ENCODE measurements at regions not wholly inside any gene's neighbourhood (a gene's known extent, or its start where the extent isn't known, plus 50 kb on each side); places are given as distances from the start of the nearest gene placed in this dataset.

DNA sequence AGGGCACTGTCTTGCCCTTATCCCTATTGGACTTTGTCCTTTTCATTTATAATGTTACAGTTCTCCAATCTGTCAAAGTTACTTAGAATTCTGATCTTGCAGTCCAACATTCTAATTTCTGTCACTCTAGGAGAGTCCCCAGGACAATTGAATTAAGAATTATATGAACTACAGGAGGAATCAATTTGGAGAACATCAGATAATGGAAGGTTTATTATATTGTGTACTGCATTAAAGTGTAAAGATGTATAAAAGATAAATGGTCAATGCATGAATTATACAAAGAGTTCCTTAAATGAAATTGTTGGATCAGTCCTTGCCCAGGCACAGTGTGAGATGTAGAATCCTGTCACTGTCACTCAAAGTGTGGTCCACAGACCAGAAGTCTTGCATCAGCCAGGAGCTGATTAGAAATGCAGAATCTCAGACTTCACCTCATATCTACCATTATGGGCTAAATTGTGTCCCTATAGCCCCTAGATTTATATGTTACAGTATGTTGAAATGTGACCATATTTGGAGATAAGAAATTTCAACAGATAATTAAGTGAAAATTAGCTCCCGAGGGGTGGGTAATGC lies 145.5 kb downstream of the BTBD3 start:
- Histone ChIP-seq H3K9me2 (replicated peaks; ENCODE audit: insufficient read depth, low read length) (no peaks in the 10 kb centered on the region), H2AFZ (ENCODE audit: low read depth, low read length, severe bottlenecking) (no peak overlapping the region), H3K27me3 (ENCODE audit: low read length) (no peaks in the 10 kb centered on the region), H3K9me3 (ENCODE audit: insufficient read depth, low read length) (peaks cover 14% of the 10 kb centered on the region; the same call in 1 of the 2 replicates), H3K27ac (ENCODE audit: low read depth, low read length) (no peak overlapping the region), H3F3A (ENCODE audit: insufficient read depth) (no peaks in the 10 kb centered on the region), H4K20me1 (ENCODE audit: low read depth, low read length) (no peaks in the 10 kb centered on the region), H3K79me2 (ENCODE audit: insufficient read depth, low read length) (no peaks in the 10 kb centered on the region), H3K4me2 (ENCODE audit: low read depth, low read length, poor library complexity, severe bottlenecking) (no peak overlapping the region), H3K9ac (ENCODE audit: low read length) (no peak overlapping the region), H3K36me3 (ENCODE audit: low read length) (no peaks in the 10 kb centered on the region), H3K4me3 (ENCODE audit: insufficient read depth, low read length, poor library complexity, severe bottlenecking) (no peak overlapping the region)
- TF ChIP-seq EZH2phosphoT487 (conservative IDR thresholded peaks at IDR 0.05; ENCODE audit: low read length): no peak
- TF ChIP-seq, protein P1, sequence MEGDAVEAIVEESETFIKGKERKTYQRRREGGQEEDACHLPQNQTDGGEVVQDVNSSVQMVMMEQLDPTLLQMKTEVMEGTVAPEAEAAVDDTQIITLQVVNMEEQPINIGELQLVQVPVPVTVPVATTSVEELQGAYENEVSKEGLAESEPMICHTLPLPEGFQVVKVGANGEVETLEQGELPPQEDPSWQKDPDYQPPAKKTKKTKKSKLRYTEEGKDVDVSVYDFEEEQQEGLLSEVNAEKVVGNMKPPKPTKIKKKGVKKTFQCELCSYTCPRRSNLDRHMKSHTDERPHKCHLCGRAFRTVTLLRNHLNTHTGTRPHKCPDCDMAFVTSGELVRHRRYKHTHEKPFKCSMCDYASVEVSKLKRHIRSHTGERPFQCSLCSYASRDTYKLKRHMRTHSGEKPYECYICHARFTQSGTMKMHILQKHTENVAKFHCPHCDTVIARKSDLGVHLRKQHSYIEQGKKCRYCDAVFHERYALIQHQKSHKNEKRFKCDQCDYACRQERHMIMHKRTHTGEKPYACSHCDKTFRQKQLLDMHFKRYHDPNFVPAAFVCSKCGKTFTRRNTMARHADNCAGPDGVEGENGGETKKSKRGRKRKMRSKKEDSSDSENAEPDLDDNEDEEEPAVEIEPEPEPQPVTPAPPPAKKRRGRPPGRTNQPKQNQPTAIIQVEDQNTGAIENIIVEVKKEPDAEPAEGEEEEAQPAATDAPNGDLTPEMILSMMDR (IDR thresholded peaks at IDR 0.05; ENCODE audit: insufficient read depth, low read length, poor library complexity, severe bottlenecking): no peak

DNA sequence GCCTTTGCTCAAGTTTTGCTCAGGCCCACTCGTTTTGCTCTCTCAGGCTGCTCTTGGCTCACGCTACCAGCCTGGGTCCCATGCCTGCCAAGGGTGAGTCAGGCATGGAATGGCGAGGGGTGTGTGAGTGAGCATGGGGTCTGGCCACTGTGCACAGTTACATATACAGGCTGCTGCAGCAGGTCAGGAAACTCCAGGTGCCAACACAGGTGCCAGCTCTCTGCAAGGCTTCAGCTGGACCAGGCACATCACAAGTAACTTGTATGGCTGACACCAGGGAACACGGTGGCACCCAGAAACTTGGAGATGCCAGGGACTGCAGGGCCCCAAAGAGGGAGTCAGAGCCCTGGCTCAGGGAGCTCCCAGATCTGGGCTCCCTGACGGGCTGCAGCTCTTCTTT lies 146.8 kb downstream of the BTBD3 start:
- peaks cover 14% of the 10 kb centered on the region; the same call in 1 of the 2 replicates for H3K9me3 ChIP-seq (ENCODE audit: insufficient read depth, low read length)

DNA sequence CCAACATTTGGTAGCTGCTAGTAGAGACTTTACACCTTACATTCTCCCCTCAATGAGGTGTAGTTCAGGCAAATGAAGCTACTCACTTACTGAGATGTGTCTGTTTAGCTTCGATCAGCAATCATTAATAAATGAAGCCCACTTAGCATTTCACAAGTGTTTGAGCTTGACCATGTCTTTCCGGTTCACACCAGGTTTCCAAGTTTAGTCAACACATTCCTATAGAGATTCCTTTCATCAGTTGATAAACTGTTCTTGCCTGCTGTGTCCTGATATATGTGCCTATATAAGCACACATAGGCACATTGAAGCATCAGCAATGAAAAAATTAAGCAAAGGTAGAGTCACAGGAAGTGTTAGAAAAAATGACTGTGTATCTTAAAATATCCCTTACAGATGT lies 150.0 kb downstream of the BTBD3 start:
- Histone ChIP-seq H3K27ac (ENCODE audit: low read depth, low read length) (no peak overlapping the region), H3K79me2 (ENCODE audit: insufficient read depth, low read length) (no peaks in the 10 kb centered on the region), H3K36me3 (ENCODE audit: low read length) (no peaks in the 10 kb centered on the region), H3K9ac (ENCODE audit: low read length) (no peak overlapping the region), H3K9me2 (replicated peaks; ENCODE audit: insufficient read depth, low read length) (no peaks in the 10 kb centered on the region), H4K20me1 (ENCODE audit: low read depth, low read length) (no peaks in the 10 kb centered on the region), H2AFZ (ENCODE audit: low read depth, low read length, severe bottlenecking) (no peak overlapping the region), H3F3A (ENCODE audit: insufficient read depth) (no peaks in the 10 kb centered on the region), H3K4me3 (ENCODE audit: insufficient read depth, low read length, poor library complexity, severe bottlenecking) (no peak overlapping the region), H3K4me2 (ENCODE audit: low read depth, low read length, poor library complexity, severe bottlenecking) (no peak overlapping the region), H3K9me3 (ENCODE audit: insufficient read depth, low read length) (peaks cover 14% of the 10 kb centered on the region; the same call in 1 of the 2 replicates), H3K27me3 (ENCODE audit: low read length) (no peaks in the 10 kb centered on the region)
- no peak for TF ChIP-seq EZH2phosphoT487 (conservative IDR thresholded peaks at IDR 0.05; ENCODE audit: low read length)

More for the DNA sequence above, 146.8 kb downstream of the BTBD3 start:
- H3K79me2 ChIP-seq (ENCODE audit: insufficient read depth, low read length): no peaks in the 10 kb centered on the region
- no peaks in the 10 kb centered on the region for H4K20me1 ChIP-seq (ENCODE audit: low read depth, low read length)
- H3K4me3 ChIP-seq (ENCODE audit: insufficient read depth, low read length, poor library complexity, severe bottlenecking): no peak overlapping the region
- no peaks in the 10 kb centered on the region for H3K9me2 ChIP-seq (replicated peaks; ENCODE audit: insufficient read depth, low read length)
- no peak for TF ChIP-seq EZH2phosphoT487 (conservative IDR thresholded peaks at IDR 0.05; ENCODE audit: low read length)
- TF ChIP-seq, protein P1 (IDR thresholded peaks at IDR 0.05; ENCODE audit: insufficient read depth, low read length, poor library complexity, severe bottlenecking): no peak
- H3K9ac ChIP-seq (ENCODE audit: low read length): no peak overlapping the region
- H3K27me3 ChIP-seq (ENCODE audit: low read length): no peaks in the 10 kb centered on the region
- no peaks in the 10 kb centered on the region for H3F3A ChIP-seq (ENCODE audit: insufficient read depth)
- H2AFZ ChIP-seq (ENCODE audit: low read depth, low read length, severe bottlenecking): no peak overlapping the region
- no peak overlapping the region for H3K27ac ChIP-seq (ENCODE audit: low read depth, low read length)
- no peaks in the 10 kb centered on the region for H3K36me3 ChIP-seq (ENCODE audit: low read length)
- no peak overlapping the region for H3K4me2 ChIP-seq (ENCODE audit: low read depth, low read length, poor library complexity, severe bottlenecking)

DNA sequence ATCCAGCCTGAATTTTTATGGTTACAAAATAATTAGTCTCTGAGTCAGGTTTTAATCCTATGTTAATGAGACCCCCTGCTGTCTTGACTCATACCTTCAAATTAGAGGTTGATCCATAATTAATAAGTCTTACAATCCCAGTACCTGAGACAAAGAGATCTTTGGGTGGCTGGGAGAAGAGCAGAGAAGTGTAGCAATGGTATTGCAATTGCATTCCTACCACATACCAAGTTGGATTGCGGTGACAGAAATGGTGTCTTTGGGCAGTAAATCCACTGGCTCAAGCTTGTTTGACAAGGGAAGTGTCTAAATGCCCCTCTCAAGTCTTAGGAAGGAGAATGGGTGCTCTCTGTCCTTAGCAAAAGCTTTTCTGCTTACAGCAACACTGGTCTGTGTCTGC lies 150.4 kb downstream of the BTBD3 start:
- Histone ChIP-seq H3K4me2 (ENCODE audit: low read depth, low read length, poor library complexity, severe bottlenecking) (no peak overlapping the region), H2AFZ (ENCODE audit: low read depth, low read length, severe bottlenecking) (no peak overlapping the region)
- TF ChIP-seq EZH2phosphoT487 (conservative IDR thresholded peaks at IDR 0.05; ENCODE audit: low read length): no peak
- TF ChIP-seq, protein P1 (IDR thresholded peaks at IDR 0.05; ENCODE audit: insufficient read depth, low read length, poor library complexity, severe bottlenecking): no peak

More for the DNA sequence above, 150.4 kb downstream of the BTBD3 start:
- H3K4me3 ChIP-seq (ENCODE audit: insufficient read depth, low read length, poor library complexity, severe bottlenecking): no peak overlapping the region
- H4K20me1 ChIP-seq (ENCODE audit: low read depth, low read length): no peaks in the 10 kb centered on the region
- no peaks in the 10 kb centered on the region for H3K79me2 ChIP-seq (ENCODE audit: insufficient read depth, low read length)
- H3K27me3 ChIP-seq (ENCODE audit: low read length): no peaks in the 10 kb centered on the region
- H3K36me3 ChIP-seq (ENCODE audit: low read length): no peaks in the 10 kb centered on the region
- no peaks in the 10 kb centered on the region for H3K9me2 ChIP-seq (replicated peaks; ENCODE audit: insufficient read depth, low read length)
- no peak overlapping the region for H3K27ac ChIP-seq (ENCODE audit: low read depth, low read length)
- H3F3A ChIP-seq (ENCODE audit: insufficient read depth): no peaks in the 10 kb centered on the region
- peaks cover 14% of the 10 kb centered on the region; the same call in 1 of the 2 replicates for H3K9me3 ChIP-seq (ENCODE audit: insufficient read depth, low read length)
- no peak overlapping the region for H3K9ac ChIP-seq (ENCODE audit: low read length)
